Gastroesophageal sphincter (tissue), 3 donors: ENCODE measurements at regions not wholly inside any gene's neighbourhood (a gene's known extent, or its start where the extent isn't known, plus 50 kb on each side); places are given as distances from the start of the nearest gene placed in this dataset.

Source experiments
- POLR2AphosphoS5 ChIP-seq: sonication (generic); formaldehyde crosslinking; IDR thresholded peaks from one replicate; pipeline ENCODE4 v1.6.1; 2017; ENCODE audit warnings: antibody characterized with exemption
- TF ChIP-seq, protein P1 (sequence below), 4 experiments: fragments of 200-600 bp in 2 of 4; fragments of 450-650 bp in 2 of 4; sonication (generic) in 1 of 4; IDR thresholded peaks; one replicate each; pipeline ENCODE4 v1.5.1; 2017 to 2019; ENCODE audit warnings: antibody characterized with exemption in 4 of 4, mild to moderate bottlenecking in 2 of 4, moderate library complexity in 2 of 4

DNA sequence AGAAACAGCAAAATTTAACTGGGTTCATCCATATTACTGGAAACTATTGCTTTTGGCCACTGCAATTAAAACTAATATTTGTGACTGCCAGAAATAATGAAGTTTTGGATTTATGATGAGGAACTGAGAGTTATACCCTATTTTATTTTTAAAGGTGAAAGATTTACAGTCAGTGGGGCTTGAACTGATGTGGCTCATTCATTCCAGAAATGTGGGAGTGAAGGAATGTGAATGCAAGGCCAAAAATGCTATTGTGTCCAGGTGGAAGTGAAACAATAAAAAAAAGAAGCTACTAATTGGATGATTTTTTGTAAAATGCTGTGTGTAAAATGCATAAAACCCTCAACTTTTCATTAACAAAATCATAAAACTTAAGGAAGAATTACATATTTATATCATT is 491.9 kb downstream of the COL12A1 start:
- TF ChIP-seq, protein P1, sequence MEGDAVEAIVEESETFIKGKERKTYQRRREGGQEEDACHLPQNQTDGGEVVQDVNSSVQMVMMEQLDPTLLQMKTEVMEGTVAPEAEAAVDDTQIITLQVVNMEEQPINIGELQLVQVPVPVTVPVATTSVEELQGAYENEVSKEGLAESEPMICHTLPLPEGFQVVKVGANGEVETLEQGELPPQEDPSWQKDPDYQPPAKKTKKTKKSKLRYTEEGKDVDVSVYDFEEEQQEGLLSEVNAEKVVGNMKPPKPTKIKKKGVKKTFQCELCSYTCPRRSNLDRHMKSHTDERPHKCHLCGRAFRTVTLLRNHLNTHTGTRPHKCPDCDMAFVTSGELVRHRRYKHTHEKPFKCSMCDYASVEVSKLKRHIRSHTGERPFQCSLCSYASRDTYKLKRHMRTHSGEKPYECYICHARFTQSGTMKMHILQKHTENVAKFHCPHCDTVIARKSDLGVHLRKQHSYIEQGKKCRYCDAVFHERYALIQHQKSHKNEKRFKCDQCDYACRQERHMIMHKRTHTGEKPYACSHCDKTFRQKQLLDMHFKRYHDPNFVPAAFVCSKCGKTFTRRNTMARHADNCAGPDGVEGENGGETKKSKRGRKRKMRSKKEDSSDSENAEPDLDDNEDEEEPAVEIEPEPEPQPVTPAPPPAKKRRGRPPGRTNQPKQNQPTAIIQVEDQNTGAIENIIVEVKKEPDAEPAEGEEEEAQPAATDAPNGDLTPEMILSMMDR (IDR thresholded peaks at IDR 0.05): no peak
- no peak for TF ChIP-seq POLR2AphosphoS5
